LNCaP clone FGC (cell line): ENCODE measurements at regions not wholly inside any gene's neighbourhood (a gene's known extent, or its start where the extent isn't known, plus 50 kb on each side); places are given as distances from the start of the nearest gene placed in this dataset.

Source experiments
- DNase-seq: peaks from one replicate; pipeline ENCODE4 v3.0.0-alpha.2; 2011; ENCODE audit warnings: low read depth
- H3K4me3 ChIP-seq: 2 replicates; pipeline ENCODE4 v1.5.1; 2011; ENCODE audit warnings: mild to moderate bottlenecking, low read depth, low read length, control low read depth
- TF ChIP-seq, protein P1 (sequence below): IDR thresholded peaks from 2 replicates; pipeline ENCODE4 v1.5.1; 2012; ENCODE audit warnings: mild to moderate bottlenecking; ENCODE audit not compliant: control insufficient read depth, insufficient read depth; ENCODE audit errors: extremely low read depth

DNA sequence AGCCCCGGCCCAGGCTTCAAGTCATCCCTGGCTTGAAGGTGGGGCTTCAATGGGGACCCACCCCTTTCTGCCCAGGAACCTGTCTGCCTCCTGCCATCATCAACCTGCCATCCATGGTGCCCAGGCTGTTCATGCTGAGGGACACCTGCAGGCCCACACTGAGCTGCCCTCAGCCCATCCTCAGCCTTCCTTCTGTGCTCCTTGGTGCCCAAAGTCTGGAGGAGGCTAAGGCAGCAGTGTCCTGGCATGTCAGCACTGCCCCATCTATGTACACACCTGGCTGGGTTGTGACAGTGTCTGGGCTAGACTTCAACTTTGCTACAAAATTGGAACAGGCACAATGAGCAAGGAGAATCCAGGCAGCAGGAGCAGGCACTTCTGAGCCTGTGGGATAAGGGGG is 745.3 kb upstream of the EPHA6 start:
- no peak overlapping the region for H3K4me3 ChIP-seq
- DNase-seq, result no peak
- TF ChIP-seq, protein P1, sequence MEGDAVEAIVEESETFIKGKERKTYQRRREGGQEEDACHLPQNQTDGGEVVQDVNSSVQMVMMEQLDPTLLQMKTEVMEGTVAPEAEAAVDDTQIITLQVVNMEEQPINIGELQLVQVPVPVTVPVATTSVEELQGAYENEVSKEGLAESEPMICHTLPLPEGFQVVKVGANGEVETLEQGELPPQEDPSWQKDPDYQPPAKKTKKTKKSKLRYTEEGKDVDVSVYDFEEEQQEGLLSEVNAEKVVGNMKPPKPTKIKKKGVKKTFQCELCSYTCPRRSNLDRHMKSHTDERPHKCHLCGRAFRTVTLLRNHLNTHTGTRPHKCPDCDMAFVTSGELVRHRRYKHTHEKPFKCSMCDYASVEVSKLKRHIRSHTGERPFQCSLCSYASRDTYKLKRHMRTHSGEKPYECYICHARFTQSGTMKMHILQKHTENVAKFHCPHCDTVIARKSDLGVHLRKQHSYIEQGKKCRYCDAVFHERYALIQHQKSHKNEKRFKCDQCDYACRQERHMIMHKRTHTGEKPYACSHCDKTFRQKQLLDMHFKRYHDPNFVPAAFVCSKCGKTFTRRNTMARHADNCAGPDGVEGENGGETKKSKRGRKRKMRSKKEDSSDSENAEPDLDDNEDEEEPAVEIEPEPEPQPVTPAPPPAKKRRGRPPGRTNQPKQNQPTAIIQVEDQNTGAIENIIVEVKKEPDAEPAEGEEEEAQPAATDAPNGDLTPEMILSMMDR, result no peak

DNA sequence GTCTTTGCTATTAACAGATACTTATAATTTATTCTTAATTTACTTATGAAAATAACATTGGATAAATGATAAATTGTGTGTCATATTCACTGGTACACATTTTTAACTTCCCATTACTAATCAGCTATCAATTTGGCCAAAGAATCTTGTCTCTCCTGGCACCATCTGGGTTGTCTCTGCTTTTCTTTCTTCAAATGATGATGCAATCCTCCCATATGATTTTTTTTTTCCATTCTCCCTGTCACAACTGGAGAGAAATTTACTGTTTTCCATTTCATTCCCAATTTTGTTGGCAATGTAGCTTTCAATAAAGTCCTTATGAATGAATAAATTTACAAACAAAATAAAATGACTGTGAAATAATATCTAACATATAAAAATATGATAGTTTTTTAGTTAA is 743.7 kb upstream of the EPHA6 start:
- TF ChIP-seq, protein P1, result no peak
- no peak for DNase-seq
- H3K4me3 ChIP-seq, result no peak overlapping the region

DNA sequence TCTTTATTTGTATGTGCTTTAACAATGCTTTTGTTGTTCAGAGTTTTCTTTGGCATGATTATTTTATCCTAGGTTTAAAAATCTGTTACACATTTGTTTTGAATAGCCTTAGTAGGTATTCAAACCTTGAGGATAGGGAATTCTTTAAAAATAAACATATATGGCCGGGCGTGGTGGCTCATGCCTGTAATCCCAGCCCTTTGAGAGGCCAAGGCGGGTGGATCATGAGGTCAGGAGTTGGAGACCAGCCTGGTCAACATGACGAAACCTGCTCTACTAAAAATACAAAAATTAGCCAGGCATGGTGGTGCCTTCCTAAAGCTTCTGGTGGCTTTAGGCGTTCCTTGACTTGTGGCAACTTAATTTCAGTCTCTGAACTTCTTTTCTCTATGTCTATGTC is 743.3 kb upstream of the EPHA6 start:
- TF ChIP-seq, protein P1, result no peak
- no peak for DNase-seq
- no peak overlapping the region for H3K4me3 ChIP-seq

DNA sequence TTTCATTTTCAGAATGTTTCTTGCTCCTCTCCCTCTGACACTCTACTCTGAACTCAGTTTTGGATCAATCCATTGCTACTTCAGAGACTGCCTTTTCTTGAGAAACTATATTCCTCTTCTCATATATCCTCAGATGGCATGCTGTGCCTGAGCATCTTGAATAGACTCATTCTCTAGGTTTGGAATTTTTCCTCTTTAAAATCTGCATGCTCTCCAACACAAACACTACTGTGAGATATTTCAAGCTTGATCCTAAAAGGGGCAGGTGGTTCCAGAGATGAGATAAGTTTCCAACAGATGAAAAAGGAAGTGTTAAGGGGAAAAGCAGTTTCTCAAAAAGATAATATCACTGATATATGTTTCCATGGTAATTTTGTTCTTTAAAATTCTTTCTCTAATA is 742.2 kb upstream of the EPHA6 start:
- DNase-seq, result no peak
- TF ChIP-seq, protein P1, result no peak
- H3K4me3 ChIP-seq, result no peak overlapping the region

DNA sequence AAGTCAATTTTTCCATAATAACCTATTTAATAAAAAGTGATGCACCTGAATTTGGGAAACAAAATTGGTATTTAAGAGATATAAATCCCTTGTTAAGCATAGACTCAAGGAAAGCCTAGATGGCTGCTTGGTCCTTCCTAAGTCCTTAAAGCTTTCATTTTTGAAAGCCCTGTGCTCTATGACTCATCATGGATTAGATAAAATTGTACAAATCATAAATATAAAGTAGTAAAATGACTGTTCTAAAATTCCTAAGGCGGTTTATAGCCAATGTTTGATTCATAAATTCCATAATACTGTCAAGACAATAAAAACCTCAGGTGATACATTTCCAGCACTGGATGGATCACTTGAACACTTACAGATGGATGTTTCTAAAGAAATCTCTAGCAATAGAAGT is 730.8 kb upstream of the EPHA6 start:
- TF ChIP-seq, protein P1, result no peak
- no peak overlapping the region for H3K4me3 ChIP-seq
- no peak for DNase-seq

DNA sequence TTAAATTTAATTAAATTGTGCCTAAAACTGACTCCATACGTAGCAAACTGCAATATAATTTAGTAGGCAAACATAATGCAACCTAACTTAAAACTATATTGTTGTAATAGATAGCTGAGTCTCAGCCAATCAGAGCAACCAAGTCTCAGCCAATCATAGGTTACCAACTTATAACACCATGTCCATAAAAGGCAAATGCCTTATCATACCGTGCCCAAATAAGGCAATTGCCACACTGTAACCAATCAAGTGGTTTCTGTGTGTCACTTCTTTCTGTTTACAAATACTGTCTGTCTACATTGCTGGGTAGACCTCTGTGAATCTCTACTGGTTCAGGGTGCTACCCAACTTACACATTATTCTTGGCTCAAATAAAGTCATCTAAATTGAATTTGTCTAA is 728.4 kb upstream of the EPHA6 start:
- H3K4me3 ChIP-seq, result no peak overlapping the region
- DNase-seq, result no peak
- TF ChIP-seq, protein P1, result no peak

DNA sequence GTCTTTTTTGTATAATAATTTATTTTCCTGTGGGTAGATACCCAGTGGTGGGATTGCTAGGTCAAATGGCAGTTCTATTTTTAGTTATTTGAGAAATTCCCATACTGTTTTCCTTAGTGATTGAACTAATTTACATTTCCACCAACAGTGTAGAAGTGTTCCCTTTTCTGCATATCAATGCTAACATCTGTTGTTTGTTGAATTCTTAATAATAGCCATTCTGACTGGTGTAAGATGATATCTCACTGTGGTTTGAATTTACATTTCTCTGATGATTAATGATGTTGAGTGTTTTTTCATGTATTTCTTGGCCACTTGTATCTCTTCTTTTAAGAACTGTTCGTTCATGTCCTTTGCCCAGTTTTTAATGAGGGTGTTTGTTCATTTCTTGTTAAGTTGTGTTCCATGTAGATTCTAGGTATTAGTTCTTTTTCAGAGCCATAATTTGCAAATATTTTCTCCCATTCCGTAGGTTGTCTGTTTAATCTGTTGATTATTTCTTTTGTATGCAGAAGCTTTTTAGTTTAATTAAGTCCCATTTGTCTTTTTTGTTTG is 713.3 kb upstream of the EPHA6 start:
- no peak overlapping the region for H3K4me3 ChIP-seq
- TF ChIP-seq, protein P1, result no peak
- DNase-seq, result peak; percentile 65
